ENCODE measurements at regions not wholly inside any gene's neighbourhood (a gene's known extent, or its start where the extent isn't known, plus 50 kb on each side); places are given as distances from the start of the nearest gene placed in this dataset.

- DNase-seq (ENCODE audit: low read depth in 3 of 3) = no peak
Observed at GRCh38 chr11:111035746-111036145, 209.8 kb upstream of the POU2AF2 start.

- no peak for DNase-seq (ENCODE audit: low read depth in 3 of 3)
Observed at GRCh38 chr11:111026241-111026640, 219.3 kb upstream of the POU2AF2 start.

- DNase-seq (ENCODE audit: low read depth in 3 of 3) = no peak
Observed at GRCh38 chr11:111021131-111021530, 224.4 kb upstream of the POU2AF2 start.

- no peak for DNase-seq (ENCODE audit: low read depth in 3 of 3)
Observed at GRCh38 chr11:111019871-111020670, 225.5 kb upstream of the POU2AF2 start.

- no peak for DNase-seq (ENCODE audit: low read depth in 3 of 3)
Observed at GRCh38 chr11:111019451-111019850, 226.1 kb upstream of the POU2AF2 start.

DNA sequence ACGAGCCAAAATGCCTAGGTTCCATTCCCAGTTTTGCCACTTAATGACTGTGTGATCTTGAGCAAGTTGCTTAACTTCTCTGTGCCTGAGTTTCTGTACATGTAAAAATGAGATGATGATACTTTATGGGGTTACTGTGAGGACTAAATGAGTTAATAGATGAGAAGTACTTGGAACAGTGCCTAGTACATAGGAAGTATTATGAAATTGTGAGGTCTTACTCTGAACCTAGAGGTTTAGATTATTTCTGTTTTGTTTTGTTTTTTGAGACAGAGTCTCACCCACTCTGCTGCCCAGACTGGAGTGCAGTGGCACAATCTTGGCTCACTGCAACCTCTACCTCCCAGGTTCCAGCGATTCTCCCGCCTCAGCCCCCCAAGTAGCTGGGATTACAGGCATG is 227.0 kb upstream of the POU2AF2 start:
- no peak for DNase-seq (ENCODE audit: low read depth in 3 of 3)

DNA sequence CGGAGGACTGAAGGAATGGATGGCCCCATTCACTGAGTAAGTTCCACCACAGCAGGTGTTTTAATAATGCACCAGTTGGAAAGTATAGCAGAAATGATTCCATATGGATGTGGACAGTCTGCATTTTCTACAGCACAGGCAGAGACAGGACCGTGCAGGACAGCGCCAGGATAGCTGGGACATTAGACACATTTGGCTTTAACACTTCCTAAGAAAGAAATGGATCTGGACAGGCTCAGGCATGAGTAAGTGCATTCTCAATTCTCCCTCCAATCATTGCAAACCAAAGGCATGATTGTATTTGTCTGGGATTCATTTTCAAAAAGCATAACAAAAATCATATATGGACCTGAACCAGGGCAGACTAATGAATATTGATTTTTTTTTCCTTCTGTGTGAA is 233.0 kb upstream of the POU2AF2 start:
- no peak for DNase-seq (ENCODE audit: low read depth in 3 of 3)

DNA sequence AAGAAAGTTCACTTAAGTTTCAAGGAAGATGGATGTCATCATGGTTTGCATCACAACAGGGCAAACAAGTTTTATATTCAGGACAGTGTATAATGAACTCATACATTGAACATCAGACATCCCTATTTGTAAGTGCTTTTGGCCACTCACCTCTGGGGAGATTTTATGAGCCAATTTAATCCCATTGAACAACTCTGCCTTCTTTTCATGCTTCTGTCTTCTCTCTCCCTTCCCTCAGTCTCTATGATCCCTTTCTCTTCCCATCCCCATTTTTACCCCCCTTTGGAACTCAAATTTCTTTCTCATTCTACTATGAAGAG is 234.3 kb upstream of the POU2AF2 start:
- no peak for DNase-seq (ENCODE audit: low read depth in 3 of 3)

GRCh38 chr11:111010391-111011274 is 234.9 kb upstream of the POU2AF2 start:
- DNase-seq (ENCODE audit: low read depth in 3 of 3) = no peak

DNA sequence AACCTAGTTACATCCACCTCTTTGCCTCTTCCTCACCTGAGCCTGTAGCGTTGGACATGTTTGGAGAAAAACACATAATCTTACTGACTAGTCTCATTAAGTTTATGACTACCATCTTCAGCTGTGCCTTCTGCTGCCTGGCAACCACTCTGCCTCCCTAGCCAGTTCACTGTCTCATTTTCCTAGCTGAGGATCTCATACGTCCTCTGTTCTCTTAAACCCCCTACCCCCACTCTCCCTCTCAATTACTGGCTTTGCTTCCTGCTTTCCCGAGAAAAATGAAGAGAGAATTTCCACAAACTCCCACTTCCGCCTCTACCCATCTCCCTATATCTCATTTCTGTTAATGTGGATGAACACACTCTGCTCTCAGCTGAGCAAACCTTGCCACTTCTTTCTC is 239.3 kb upstream of the POU2AF2 start:
- no peak for DNase-seq (ENCODE audit: low read depth in 3 of 3)

GRCh38 chr11:111001986-111002611 is 243.4 kb upstream of the POU2AF2 start:
- no peak for DNase-seq (ENCODE audit: low read depth in 3 of 3)

DNA sequence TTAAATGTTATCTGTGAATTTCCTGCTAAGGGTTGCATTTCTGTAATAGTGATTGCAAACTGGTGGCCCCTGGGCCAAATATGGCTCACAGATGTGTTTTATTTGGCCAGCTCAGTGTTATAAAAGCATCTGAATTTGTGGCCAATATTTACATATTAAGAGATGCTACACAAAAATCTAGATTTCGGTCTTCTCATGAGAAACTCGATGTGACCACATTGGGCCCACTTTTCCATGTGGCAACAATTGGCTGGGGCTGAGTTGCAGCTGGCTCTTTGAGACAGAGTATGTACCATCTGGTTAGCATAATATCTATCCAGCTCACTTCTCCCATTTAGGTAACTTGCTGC is 244.5 kb upstream of the POU2AF2 start:
- DNase-seq (ENCODE audit: low read depth in 3 of 3) = no peak

GRCh38 chr11:111000400-111001080 is 245.0 kb upstream of the POU2AF2 start:
- no peak for DNase-seq (ENCODE audit: low read depth in 3 of 3)

GRCh38 chr11:110992481-110992880 is 253.0 kb upstream of the POU2AF2 start:
- DNase-seq (ENCODE audit: low read depth in 3 of 3) = no peak

GRCh38 chr11:110991661-110992355 is 253.7 kb upstream of the POU2AF2 start:
- no peak for DNase-seq (ENCODE audit: low read depth in 3 of 3)

DNA sequence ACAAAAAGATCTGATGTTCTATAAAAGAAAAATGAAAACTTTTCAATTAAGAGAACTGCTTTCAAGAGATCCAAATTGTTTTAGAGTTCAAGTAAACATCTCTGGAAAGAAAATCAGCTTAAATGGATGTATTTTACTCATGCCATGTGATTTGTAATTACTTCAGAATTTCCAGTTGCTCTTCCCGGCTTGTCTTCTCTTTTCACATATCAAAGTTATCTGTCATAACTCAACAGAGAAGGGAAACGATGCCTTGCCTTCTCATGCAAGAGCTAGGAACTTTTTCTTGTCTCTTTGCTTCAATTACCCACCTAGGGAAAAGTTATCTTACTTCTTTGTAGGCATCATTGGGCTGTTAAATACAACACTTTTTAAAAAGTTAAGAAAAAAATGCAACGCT is 255.2 kb upstream of the POU2AF2 start:
- DNase-seq (ENCODE audit: low read depth in 3 of 3) = no peak

GRCh38 chr11:110989428-110990133 is 255.9 kb upstream of the POU2AF2 start:
- DNase-seq (ENCODE audit: low read depth in 3 of 3) = no peak

DNA sequence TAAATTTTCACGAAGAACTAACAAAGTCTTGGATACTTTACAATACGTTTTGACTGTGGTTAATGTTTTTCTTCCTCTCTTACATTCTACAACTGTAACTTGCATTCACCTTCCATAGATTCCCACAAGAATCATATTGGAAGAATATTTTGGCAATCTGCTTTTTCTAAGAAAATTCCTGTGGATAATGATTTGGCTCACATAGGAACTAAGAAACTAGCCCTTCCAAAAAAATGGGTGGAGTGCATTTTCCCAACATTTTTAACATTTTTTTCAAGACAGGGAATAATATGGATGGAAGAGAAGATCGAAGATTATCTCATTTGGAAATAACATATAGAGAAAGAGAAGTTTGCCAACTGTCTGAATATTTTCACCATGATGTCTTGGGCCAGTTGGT is 256.9 kb upstream of the POU2AF2 start:
- no peak for DNase-seq (ENCODE audit: low read depth in 3 of 3)

- no peak for DNase-seq (ENCODE audit: low read depth in 3 of 3)
Observed at GRCh38 chr11:110986016-110986415, 259.5 kb upstream of the POU2AF2 start.

DNA sequence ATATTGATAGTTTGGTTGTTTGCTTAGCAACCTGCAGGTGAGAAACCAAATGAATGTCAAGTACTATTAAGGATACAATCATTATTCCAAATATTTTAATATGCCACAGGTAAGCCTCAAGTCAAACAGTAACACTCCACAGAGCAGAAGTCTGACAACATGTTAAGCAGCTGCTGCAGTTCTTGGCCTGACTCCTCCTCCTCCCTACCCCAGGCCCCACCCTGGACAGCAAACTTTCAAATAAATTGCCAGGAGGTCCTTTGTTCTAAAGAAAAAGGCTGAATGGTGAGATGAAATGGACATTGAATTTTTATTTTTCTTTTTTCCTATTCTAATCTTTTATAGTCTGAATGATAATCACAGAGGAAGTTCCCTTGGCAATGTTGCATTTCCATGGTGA is 260.0 kb upstream of the POU2AF2 start:
- no peak for DNase-seq (ENCODE audit: low read depth in 3 of 3)

DNA sequence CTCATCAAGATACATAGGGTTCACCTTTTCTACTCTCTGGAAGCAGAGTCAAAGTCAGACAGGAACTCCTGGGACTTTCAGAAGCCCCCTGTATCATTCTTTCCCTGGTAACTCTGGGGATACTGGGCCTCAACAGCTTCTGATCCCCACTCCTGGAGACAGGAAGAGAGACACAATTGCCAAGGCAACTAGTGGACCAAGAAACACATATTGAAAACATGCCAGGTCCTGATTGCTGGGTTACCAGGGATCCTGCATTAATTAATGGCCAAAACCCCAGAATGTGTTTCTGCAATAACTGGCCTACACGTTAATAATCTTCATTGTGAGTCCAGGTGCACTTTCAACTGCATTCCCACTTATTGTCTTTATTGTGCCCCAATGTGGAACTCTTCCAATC is 260.8 kb upstream of the POU2AF2 start:
- no peak for DNase-seq (ENCODE audit: low read depth in 3 of 3)

All from stimulated activated CD4-positive, alpha-beta T cell treated with anti-CD3 and anti-CD28 coated beads, TNF-alpha, amount 100 ng/mL, for 48 hours (primary cell).